ENCODE measurements at regions not wholly inside any gene's neighbourhood (a gene's known extent, or its start where the extent isn't known, plus 50 kb on each side); places are given as distances from the start of the nearest gene placed in this dataset.

DNA sequence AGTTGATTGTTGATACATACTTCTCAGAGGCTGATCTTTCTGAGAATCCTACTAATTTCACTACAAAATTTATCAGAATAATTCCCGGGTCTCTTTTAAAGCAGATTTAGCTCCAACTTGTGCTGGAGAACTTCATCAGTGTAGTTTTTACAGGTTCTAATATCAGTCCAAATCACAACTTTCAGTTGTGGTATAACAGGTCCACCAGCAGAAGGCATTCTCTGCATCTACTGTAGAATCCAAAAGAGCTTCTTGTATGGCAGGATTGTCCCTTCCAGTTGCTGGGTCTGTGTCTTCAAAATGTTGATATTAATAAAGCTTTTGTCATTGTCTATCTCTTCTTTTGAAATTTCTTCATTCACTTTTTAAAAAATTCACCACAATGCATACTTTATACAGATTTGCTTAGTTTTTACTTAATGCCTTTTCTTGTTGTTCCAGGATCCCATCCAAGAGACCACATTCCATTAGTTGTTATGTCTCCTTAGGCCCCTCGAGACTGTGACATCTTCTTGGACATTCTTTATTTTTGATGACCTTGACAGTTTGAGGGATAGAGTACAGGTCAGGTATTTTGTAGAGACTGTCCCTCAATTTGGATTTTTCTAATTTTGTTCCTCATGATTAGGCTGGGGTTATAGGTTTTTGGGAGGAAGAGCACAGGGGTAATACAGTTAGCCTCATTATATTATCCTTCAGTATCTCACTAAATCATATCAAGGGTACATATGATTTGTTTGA lies 490.5 kb upstream of the MEX3C start:
- H3K4me3 ChIP-seq: no peak overlapping the region
- intact Hi-C loops (cut with DNase I): no loop called here
- H3K4me1 ChIP-seq: no peaks in the 10 kb centered on the region
- TF ChIP-seq, protein P1, sequence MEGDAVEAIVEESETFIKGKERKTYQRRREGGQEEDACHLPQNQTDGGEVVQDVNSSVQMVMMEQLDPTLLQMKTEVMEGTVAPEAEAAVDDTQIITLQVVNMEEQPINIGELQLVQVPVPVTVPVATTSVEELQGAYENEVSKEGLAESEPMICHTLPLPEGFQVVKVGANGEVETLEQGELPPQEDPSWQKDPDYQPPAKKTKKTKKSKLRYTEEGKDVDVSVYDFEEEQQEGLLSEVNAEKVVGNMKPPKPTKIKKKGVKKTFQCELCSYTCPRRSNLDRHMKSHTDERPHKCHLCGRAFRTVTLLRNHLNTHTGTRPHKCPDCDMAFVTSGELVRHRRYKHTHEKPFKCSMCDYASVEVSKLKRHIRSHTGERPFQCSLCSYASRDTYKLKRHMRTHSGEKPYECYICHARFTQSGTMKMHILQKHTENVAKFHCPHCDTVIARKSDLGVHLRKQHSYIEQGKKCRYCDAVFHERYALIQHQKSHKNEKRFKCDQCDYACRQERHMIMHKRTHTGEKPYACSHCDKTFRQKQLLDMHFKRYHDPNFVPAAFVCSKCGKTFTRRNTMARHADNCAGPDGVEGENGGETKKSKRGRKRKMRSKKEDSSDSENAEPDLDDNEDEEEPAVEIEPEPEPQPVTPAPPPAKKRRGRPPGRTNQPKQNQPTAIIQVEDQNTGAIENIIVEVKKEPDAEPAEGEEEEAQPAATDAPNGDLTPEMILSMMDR (IDR thresholded peaks at IDR 0.05): no peak
- TF ChIP-seq POLR2A (IDR thresholded peaks at IDR 0.05) (no peak), POLR2AphosphoS5 (IDR thresholded peaks at IDR 0.05; ENCODE audit: insufficient read depth in 1 of 2, low read depth in 1 of 2) (no peak)
- no peaks in the 10 kb centered on the region for H3K36me3 ChIP-seq
- no peaks in the 10 kb centered on the region for H3K27me3 ChIP-seq
- H3K9me3 ChIP-seq: no peaks in the 10 kb centered on the region
- no peak overlapping the region for H3K27ac ChIP-seq
- no peak for DNase-seq (ENCODE audit: extremely low spot score in 2 of 2)

DNA sequence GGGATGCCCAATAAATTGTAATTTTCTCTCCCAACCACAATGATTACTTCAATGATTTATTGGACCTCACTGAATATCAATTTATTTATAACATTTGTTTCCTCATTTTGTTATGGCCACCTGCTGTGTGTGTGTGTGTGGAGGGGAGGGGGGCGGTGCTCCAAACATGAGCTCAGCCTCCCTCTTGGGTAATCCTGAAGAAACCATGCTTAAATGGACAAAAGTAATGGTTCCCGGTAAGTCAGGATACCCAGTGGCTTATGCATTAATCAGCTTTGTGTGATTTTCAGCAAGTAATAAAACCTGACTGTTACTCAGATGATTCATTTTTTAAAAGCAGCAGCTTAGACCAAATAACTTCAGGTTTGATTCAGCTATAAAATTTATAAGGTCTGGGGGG lies 495.1 kb upstream of the MEX3C start:
- DNase-seq (ENCODE audit: extremely low spot score in 2 of 2): no peak
- no peaks in the 10 kb centered on the region for H3K4me1 ChIP-seq
- intact Hi-C loops (cut with DNase I): no loop called here
- no peaks in the 10 kb centered on the region for H3K27me3 ChIP-seq
- H3K4me3 ChIP-seq: no peak overlapping the region
- H3K9me3 ChIP-seq: no peaks in the 10 kb centered on the region
- H3K27ac ChIP-seq: no peak overlapping the region
- TF ChIP-seq, protein P1 (IDR thresholded peaks at IDR 0.05): no peak
- no peak for TF ChIP-seq POLR2A (IDR thresholded peaks at IDR 0.05)
- no peak for TF ChIP-seq POLR2AphosphoS5 (IDR thresholded peaks at IDR 0.05; ENCODE audit: insufficient read depth in 1 of 2, low read depth in 1 of 2)
- no peaks in the 10 kb centered on the region for H3K36me3 ChIP-seq

DNA sequence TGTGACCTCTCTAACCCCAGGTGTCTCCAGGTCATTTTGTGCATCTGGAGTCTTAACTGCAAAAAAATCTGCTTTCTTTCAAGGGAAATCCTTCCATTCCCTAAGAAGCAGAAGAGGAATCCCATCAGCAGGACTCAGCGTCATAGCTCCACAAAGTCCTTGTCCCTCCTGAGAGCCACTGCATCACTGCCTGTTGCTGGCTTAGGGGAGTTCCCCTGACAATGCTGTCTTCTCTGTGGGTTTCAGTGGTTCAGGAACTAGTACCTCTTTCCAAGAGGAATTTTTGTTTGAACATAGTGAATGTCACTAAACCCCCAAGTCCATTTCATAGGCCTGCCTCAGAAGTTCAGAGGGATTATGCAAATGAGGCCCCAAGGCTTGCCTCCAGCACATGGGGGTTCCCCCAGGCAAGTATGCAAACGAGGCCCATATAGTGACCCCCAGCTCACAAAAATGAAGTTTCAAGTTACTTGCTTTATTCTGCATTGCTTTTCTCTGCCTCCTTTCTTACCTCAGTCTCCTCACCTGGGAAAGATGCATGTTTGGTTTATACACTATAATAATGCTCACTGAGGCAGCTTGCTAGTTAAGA lies 513.9 kb upstream of the MEX3C start:
- Histone ChIP-seq H3K36me3 (no peaks in the 10 kb centered on the region), H3K9me3 (no peaks in the 10 kb centered on the region), H3K27me3 (no peaks in the 10 kb centered on the region), H3K27ac (no peak overlapping the region), H3K4me1 (no peaks in the 10 kb centered on the region), H3K4me3 (no peak overlapping the region)
- TF ChIP-seq POLR2A (IDR thresholded peaks at IDR 0.05): no peak
- no peak for TF ChIP-seq POLR2AphosphoS5 (IDR thresholded peaks at IDR 0.05; ENCODE audit: insufficient read depth in 1 of 2, low read depth in 1 of 2)
- TF ChIP-seq, protein P1 (IDR thresholded peaks at IDR 0.05): no peak
- DNase-seq (ENCODE audit: extremely low spot score in 2 of 2): no peak
- intact Hi-C loops (cut with DNase I): no loop called here

DNA sequence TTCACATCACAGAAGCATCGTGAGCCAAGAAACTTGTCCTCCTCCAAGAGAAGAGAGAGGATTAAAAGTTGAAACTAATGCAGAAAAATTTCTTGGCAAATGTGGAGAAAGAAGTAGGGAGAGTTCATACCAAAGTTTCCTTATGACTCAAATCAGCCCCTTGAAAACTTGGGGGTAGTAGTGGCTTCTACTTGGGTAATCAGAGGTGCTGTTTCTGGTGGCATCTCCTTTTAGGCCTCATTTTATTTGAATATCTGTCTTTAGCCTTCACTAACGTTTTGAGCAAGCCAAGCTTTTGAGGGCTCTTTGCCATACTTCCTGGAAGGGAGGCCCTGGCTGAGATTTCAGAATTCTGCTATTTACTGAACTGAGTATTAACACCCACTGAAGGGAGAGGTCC lies 515.3 kb upstream of the MEX3C start:
- Histone ChIP-seq H3K36me3 (no peaks in the 10 kb centered on the region), H3K27ac (no peak overlapping the region), H3K27me3 (no peaks in the 10 kb centered on the region), H3K4me1 (no peaks in the 10 kb centered on the region), H3K9me3 (no peaks in the 10 kb centered on the region), H3K4me3 (no peak overlapping the region)
- no peak for TF ChIP-seq POLR2A (IDR thresholded peaks at IDR 0.05)
- no peak for DNase-seq (ENCODE audit: extremely low spot score in 2 of 2)
- intact Hi-C loops (cut with DNase I): no loop called here

DNA sequence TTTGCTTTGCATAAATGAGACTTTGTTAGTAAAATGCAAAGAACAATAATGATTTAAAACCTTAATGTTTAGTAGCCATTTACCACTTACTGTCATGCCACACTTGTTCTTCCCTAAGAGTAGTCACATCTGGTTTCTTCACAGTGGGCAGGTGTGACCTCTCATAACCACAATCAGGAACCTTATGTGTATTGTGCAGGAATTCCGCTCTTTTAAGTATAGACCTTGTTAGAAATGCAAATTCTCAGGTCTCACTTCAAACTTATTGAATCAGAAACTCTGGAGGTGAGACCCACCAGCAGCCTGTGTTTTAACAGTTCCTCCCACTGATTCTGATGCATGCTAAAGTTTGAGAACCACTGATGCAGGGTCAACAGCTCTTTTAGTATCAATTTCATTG lies 518.8 kb upstream of the MEX3C start:
- H3K27ac ChIP-seq: no peak overlapping the region
- H3K27me3 ChIP-seq: no peaks in the 10 kb centered on the region
- no peak for DNase-seq (ENCODE audit: extremely low spot score in 2 of 2)
- H3K4me1 ChIP-seq: no peaks in the 10 kb centered on the region
- no peaks in the 10 kb centered on the region for H3K9me3 ChIP-seq
- H3K36me3 ChIP-seq: no peaks in the 10 kb centered on the region
- TF ChIP-seq POLR2AphosphoS5 (IDR thresholded peaks at IDR 0.05; ENCODE audit: insufficient read depth in 1 of 2, low read depth in 1 of 2): no peak
- no peak for TF ChIP-seq POLR2A (IDR thresholded peaks at IDR 0.05)
- TF ChIP-seq, protein P1 (IDR thresholded peaks at IDR 0.05): no peak
- intact Hi-C loops (cut with DNase I): no loop called here
- H3K4me3 ChIP-seq: no peak overlapping the region

All from vagina (tissue), 2 donors.